GM18868 (cell line): ENCODE measurements at regions not wholly inside any gene's neighbourhood (a gene's known extent, or its start where the extent isn't known, plus 50 kb on each side); places are given as distances from the start of the nearest gene placed in this dataset.

Source experiments
- ATAC-seq: cut with Tn5 transposase; IDR thresholded peaks from one replicate; pipeline ENCODE4 v1.9.1; 2021; ENCODE audit warnings: mild to moderate bottlenecking, moderate library complexity; ENCODE audit not compliant: unreplicated experiment

GRCh38 chrY:8390310-8390709, 947.0 kb upstream of the TSPY4 start:
- no peak for ATAC-seq

DNA sequence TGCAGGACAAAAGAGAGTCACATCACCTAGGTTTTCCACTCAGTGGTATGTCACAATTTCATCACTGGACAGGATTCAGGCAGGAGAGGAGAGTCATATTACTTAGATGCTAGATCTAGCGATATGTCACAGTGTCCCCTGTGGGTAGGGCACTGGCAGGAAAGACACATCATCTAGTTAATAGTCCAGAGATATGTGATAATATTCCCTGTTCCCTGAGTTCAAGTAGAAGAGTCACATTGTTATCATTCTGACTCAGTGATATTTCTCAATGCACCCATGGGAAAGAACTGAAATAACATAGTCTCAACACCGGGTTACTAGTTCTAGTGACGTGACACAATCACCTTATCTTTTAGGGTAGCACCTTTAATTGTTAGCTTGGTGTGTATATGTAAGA, 944.0 kb upstream of the TSPY4 start:
- no peak for ATAC-seq

DNA sequence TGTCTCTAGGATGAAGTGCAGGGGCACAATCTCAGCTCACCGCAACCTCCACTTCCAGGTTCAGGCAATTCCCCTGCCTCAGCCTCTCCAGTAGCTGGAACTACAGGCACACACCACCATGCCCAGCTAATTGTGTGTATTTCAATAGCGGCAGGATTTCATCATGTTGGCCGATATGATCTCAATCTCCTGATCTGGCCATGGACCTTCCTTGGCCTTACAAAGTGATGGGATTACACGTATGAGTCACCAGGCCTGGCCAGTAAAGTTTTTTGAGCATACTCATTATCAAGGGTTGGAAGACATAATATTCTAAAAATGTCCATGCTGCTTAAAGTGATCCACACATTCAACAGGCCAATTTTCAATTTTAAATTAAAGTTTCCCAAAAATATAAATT, 914.4 kb upstream of the TSPY4 start:
- no peak for ATAC-seq

- ATAC-seq = no peak
These were observed 910.8 kb upstream of the TSPY4 start for GRCh38 chrY:8426433-8426832.

GRCh38 chrY:8437510-8437909, 899.8 kb upstream of the TSPY4 start:
- ATAC-seq = peak; percentile 63

DNA sequence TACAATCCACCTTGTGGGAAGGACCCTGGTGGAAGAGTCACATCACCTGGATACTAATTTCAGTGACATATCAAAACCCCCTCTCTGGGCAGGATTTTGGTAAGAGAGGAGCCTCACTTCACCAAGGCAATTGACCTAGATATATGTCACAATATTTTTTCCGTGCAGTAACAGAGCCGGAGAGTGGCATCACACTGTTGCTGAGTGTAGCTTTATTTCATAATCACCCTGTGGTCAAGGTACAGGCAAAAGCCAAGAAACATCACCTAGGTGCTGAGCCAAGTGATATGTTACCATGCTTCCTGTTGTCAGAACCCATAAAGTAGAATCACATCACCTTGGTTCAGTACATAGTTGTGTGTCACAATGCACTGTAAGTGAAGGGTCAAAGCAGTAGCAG, 895.2 kb upstream of the TSPY4 start:
- ATAC-seq = no peak

GRCh38 chrY:8452963-8453362, 884.3 kb upstream of the TSPY4 start:
- ATAC-seq = no peak

- ATAC-seq = no peak
These were observed 870.5 kb upstream of the TSPY4 start for GRCh38 chrY:8466813-8467212.

- no peak for ATAC-seq
These were observed 867.0 kb upstream of the TSPY4 start for GRCh38 chrY:8470249-8470648.

- no peak for ATAC-seq
These were observed 858.1 kb upstream of the TSPY4 start for GRCh38 chrY:8479141-8479540.

DNA sequence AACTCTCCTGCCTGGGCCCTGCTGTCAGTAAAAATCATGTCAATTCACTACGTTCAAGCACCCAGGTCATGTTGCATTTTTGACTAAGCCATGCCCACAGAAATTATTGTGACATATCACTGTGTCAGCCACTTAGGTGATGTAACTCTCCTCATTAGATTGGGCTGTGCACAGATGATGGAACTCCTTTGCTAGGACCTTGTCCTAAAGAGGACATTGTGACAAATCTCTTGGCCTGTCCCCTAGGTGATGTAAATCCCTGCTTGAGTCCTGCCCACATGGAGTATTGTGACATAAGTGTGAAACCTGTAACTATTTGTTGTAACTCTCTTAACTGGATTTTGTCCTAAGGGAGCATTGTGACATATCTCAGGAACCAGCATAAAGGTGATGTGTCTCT, 848.3 kb upstream of the TSPY4 start:
- ATAC-seq = no peak

DNA sequence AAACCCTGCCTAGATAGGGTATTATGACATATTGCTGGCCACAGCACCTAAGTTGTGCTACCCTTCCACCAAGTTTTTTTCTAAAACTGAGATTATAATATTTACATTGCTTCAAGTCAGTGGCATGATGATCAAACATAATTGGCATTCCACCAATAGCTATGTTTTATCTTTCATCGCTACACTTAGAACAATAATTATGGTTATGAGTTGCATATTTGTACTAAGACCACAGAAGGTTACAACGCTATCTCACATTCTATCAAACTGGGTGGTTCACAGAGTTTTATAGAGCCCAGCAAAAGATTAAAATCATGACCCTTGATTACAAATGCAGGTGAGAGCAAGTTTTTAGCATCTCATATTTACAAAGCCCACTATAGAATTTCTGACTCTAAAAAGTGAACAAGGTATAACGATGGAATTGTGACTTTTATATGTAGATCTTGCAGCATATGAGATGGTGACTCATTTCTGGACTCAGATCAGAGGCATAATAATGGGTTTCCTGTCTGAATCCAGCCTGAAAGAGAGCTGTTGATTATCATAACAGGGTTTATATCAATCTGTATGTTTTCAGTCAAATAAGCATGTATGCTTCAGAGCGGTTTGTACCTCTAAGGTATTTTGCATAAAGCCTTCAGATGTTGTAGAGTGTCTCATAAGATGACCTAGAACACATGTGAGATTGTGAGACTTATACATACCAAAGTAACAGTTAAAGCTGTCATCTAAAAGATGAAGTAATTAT, 847.2 kb upstream of the TSPY4 start:
- ATAC-seq = no peak

- no peak for ATAC-seq
These were observed 842.9 kb upstream of the TSPY4 start for GRCh38 chrY:8494396-8494795.

DNA sequence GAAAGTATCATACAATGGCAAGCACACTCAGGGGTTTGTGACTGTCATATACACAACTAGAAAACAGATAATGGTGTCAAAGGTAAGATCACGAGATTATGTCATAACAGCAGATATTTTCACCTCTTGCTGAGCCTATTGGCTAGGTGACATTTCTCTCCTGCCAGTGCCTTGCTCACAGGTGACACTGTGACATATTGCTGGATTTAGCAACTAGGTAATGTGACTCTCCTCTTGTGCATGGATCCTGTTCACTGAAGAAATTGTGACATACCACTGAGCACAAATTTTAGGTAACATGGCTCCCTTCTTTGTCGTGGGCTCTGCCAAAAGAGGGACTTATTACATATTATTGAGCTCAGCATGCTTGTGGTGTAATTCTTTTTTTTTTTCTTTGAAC, 842.0 kb upstream of the TSPY4 start:
- ATAC-seq = no peak

DNA sequence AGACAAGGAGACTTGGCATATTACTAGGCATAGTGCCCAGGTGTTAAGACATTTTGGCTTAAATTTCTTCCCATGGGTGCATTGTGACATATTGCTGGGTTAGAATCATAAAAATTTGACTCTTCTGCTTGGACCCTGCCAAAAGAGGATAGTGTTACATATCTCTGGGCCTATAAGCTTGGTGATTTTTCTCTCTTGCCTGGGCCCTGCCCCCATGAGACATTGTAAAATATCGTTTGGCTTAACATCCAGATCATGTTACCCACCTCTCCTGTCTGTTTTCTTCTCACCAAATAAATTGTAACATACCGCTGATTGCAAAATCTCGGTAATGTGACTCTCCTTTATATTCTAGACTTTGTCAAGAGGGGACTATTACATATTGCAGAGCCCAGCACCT, 836.4 kb upstream of the TSPY4 start:
- no peak for ATAC-seq

- ATAC-seq = no peak
These were observed 803.8 kb upstream of the TSPY4 start for GRCh38 chrY:8533468-8533867.

DNA sequence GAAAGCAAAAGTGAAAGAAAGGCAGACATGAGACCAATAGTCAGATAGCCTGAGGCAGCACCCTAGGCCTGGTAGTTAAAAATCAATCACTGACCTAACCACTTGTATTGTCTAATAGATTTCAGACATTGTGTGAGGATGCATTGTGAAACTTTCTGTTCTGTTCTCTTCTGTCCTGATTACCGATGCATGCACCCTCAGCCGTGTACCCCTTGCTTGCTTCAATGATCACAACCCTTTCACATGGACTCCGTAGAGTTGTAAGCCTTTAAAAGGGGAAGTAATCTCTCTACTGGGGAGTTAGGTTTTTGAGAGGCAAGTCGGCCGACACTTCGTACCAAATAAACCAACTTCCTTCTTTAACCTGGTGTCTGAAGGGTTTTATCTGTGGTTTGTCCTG, 801.6 kb upstream of the TSPY4 start:
- ATAC-seq = peak; percentile 98

DNA sequence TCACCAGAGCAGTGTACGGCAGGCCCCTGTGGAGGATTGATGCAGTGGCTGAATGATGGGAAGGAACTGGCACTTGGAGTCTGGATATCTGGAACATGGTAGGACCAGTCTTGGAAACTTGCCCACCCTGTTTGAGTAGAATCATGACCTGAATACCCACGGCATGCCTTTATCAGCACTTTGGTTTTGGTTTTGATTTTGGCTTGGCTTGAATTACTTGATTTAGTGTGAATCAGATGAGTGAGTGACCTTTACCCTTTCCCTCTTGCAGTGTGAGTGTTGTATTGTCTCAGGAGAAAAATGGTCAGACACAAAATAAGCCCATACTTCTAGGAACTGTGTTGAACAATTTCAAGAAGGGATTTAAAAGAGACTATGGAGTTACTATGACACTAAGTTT, 801.0 kb upstream of the TSPY4 start:
- peak; percentile 13 for ATAC-seq

DNA sequence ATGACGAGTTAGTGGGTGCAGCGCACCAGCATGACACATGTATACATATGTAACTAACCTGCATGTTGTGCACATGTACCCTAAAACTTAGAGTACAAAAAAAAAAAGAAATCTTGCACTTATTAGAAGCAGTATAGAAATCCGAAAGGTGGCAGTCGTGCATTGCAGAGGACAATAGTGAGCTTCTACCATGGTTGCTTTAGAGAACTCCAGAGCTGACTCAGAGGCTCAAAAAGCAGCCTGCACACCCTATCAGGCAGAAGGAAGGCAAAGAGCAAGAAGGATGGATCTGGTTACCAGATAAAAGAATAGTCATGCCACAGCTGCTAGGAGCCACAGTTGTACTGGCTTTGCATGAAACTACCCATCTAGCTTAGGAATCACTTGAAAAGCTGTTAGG, 796.0 kb upstream of the TSPY4 start:
- peak; percentile 66 for ATAC-seq

GRCh38 chrY:8544715-8545114, 792.5 kb upstream of the TSPY4 start:
- no peak for ATAC-seq

- ATAC-seq = no peak
These were observed 789.3 kb upstream of the TSPY4 start for GRCh38 chrY:8547931-8548330.

DNA sequence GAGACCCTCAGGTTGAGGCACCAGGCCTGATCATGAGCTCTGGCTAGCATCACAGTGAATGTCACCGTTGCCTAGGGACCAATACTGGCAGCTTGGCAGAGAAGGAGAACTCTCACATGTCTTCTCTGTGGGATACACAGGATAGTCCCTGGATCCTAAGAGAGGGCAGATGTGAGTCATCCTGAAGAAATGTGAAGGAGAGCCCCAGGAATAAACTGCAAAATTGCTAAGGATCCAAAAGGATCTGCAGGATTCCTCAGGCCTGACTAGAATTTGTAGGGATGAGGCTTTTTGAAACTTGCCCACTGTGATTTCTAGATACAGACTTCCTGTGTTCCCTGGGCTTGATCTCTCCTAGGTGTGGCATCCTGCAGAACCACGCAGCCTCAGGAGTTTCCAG, 785.9 kb upstream of the TSPY4 start:
- ATAC-seq = no peak

DNA sequence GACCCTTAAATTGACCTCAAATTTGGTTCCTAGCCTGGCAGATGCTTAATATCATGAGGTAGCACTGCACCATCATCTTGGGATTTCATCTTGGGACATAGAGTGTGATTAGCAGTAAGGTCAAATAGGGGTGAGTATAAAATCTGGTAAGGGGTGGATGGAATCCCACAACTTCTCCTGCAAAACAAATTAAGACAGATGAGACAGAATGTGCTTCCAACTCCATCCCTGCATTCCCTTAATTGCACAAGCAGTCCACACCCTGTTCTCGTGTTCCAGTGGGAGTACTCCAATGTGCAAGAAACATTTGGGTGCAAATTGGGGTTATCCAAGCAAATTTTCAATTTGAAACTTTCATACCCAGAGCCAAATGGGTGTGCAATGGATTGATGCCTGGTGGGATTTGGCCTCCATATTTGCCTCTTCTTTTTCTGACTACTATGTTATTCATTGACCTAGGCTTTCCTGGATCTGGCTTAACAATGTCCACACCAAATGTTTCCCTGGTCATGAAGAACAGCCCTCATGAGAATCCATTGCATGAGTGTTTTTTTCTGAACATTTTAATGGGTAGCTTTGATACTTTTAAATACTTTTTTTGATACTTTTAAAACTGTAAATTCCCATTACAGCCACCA, 785.0 kb upstream of the TSPY4 start:
- ATAC-seq = no peak
